Stimulated activated memory B cell treated with anti-CD40 and anti-IgM and Interleukin-4, amounts not matched to agents 10 μg/mL and 1 μg/mL and 100 μg/mL, for 72 hours (primary cell): ENCODE measurements at regions not wholly inside any gene's neighbourhood (a gene's known extent, or its start where the extent isn't known, plus 50 kb on each side); places are given as distances from the start of the nearest gene placed in this dataset.
"Not testable (repeated sequence)": the region's sequence is repeated elsewhere in the genome, so short reads cannot be mapped to it uniquely, and the experiment has no call there.

Source experiments
- ATAC-seq: fragments of 150-1000 bp; cut with Tn5 transposase; 2 replicates; pipeline ENCODE4 v1.10.0; 2021
- H3K27ac Mint-ChIP-seq: one replicate; pipeline ENCODE4 v1.8.0; 2022; ENCODE audit warnings: mild to moderate bottlenecking, mixed read lengths
- H3K27me3 Mint-ChIP-seq: one replicate; pipeline ENCODE4 v1.8.0; 2022; ENCODE audit warnings: mixed read lengths
- H3K36me3 Mint-ChIP-seq: one replicate; pipeline ENCODE4 v1.8.0; 2022; ENCODE audit warnings: mixed read lengths
- H3K4me1 Mint-ChIP-seq: one replicate; pipeline ENCODE4 v1.8.0; 2022; ENCODE audit warnings: mixed read lengths
- H3K4me3 Mint-ChIP-seq: one replicate; pipeline ENCODE4 v1.8.0; 2022; ENCODE audit warnings: mild to moderate bottlenecking, moderate library complexity, mixed read lengths
- H3K9me3 Mint-ChIP-seq: one replicate; pipeline ENCODE4 v1.8.0; 2022; ENCODE audit warnings: mixed read lengths

DNA sequence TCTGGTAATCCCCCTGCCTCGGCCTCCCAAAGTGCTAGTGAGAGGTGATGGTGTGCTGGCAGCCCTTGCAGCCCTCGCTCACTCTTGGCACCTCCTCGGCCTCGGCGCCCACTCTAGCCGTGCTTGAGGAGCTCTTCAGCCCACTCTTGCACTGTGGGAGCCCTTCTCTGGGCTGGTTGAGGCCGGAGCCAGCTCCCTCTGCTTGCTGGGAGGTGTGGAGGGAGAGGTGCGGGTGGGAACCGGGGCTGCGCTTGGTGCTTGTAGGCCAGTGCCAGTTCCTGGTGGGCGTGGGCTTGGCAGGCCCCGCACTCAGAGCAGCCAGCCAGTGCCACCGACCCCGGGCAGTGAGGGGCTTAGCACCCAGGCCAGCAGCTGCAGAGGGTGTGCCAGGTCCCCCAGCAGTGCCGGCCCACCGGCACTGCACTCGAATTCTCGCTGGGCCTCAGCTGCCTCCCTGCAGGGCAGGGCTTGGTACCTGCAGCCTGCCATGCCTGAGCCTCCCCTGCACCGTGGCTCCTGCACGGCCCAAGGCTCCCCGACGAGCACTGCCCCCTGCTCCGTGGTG, 189.0 kb upstream of the ASCC3 start:
- no peak overlapping the region for H3K4me3 Mint-ChIP-seq
- no peak overlapping the region for H3K27ac Mint-ChIP-seq
- peaks cover 10% of the 10 kb centered on the region for H3K9me3 Mint-ChIP-seq
- ATAC-seq, result no peak
- H3K36me3 Mint-ChIP-seq, result no peaks in the 10 kb centered on the region
- peaks cover 1% of the 10 kb centered on the region for H3K27me3 Mint-ChIP-seq
- H3K4me1 Mint-ChIP-seq, result no peaks in the 10 kb centered on the region

DNA sequence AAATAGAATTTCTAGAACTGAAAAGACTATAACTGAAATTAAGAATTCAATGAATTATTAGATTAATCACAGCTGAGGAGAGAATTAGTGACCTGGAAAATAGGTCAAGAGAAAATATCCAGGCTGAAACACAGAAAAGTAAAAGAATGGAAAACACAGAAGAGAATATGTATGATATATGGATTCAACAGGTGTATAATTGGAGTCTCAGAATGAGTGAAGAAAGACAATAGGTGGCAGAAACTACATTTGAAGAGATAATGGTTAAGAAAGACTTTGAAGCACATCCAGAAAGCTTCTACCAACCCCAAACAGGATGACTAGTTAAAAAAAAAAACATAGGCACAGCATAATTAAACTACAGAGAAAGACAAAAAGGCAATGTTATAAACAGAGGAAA, 196.2 kb upstream of the ASCC3 start:
- Mint-ChIP-seq H3K27me3 (no peaks in the 10 kb centered on the region), H3K36me3 (no peaks in the 10 kb centered on the region), H3K4me1 (no peaks in the 10 kb centered on the region), H3K27ac (no peak overlapping the region), H3K4me3 (no peak overlapping the region), H3K9me3 (peaks cover 8% of the 10 kb centered on the region)
- no peak for ATAC-seq

DNA sequence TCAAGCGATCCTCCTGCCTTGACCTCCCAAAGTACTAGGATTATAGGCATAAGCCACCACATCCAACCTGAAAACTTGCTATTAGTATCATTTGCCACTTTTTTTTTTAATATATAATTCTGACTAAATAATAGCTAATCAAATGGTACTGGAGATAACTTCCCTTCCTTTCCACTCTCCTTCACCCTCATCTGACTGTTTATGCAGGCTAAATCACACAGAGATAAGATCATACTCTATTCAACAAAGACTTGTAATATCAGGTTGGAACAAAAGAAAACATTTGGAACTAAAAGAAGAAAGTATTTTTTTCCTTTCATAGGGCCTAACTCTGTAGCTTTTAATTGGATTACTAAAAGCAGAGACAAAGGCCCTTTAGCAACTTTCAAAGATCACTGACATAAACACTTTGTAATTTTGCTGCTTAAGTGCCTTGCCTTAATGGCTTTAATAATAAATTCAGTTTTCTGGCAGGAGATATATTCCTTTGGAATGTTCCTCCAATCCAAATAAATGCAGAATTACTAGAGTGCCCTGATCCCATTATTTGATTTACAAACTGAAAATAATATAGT, 198.7 kb upstream of the ASCC3 start:
- Mint-ChIP-seq H3K4me3 (no peak overlapping the region), H3K9me3 (peaks cover 8% of the 10 kb centered on the region), H3K4me1 (no peaks in the 10 kb centered on the region), H3K36me3 (no peaks in the 10 kb centered on the region), H3K27ac (no peak overlapping the region), H3K27me3 (no peaks in the 10 kb centered on the region)
- no peak for ATAC-seq

DNA sequence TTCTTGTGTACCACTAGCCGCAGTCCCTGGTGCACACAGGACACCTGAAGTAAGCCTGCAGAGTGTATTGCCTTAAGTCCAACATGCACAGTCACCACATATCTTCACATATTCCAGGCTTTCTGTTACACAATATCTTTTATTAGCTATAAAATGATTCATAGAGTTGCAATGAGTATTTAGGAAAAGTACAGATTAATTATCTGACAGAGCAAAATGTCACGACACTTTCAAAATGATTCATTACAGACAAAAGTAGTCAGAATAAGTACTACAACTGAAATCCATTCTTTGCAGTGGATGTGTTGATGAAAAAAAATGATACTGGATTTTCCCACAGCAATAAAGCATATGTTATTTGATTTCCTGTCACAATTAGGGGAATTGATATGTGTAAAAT, 199.5 kb upstream of the ASCC3 start:
- H3K27ac Mint-ChIP-seq, result no peak overlapping the region
- no peaks in the 10 kb centered on the region for H3K36me3 Mint-ChIP-seq
- peaks cover 8% of the 10 kb centered on the region for H3K9me3 Mint-ChIP-seq
- H3K4me1 Mint-ChIP-seq, result no peaks in the 10 kb centered on the region
- ATAC-seq, result no peak
- no peaks in the 10 kb centered on the region for H3K27me3 Mint-ChIP-seq
- no peak overlapping the region for H3K4me3 Mint-ChIP-seq

DNA sequence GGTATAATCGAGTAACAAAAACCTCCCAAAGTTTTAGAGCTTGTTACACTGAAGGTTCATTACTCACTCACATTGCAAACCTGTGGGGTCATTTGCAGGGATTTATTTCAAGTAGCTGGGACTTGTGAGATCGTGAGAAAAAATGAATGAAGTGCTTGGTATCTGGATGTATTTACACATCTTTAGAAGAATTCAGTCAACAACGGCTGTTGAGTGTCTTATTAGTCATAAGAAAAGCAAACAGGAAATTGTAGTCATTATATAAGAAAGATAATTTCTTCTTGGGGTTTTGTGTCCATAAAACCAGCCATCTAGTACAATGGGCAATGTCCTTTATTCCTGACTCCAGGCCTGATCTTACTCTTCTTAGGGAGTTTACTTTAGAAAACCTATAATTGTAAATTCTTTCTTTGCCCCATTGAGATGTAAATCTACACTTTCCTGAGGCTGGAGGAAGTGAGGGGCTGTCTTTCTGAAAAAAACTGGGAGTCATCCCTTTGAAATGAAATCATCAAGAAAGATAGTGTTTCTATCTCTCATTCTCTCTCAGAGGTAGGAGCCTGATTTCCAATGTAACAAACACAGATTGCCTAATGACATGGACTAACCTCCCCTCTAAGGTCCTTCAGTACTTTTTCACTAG, 202.5 kb upstream of the ASCC3 start:
- H3K4me3 Mint-ChIP-seq, result no peak overlapping the region
- H3K36me3 Mint-ChIP-seq, result no peaks in the 10 kb centered on the region

DNA sequence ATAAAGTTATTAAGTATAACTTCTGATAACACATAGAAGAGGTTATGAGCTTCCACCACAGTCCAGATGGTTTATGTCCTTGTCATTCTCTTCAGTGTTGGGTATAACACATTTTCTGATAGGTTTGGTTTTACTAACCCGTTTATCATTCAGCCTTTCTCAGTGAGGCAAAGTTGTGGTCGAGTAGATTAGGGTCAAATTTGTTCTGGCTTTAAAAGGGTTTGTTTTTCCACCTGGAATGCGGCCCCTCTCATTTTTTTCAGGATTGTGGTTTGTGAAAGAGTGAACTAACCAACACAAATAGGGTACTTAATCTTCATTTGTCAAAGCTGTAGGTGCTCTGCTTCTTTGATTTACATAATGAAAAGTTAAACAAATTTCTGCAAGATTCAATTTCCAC, 204.2 kb upstream of the ASCC3 start:
- peaks cover 4% of the 10 kb centered on the region for H3K9me3 Mint-ChIP-seq
- no peak overlapping the region for H3K27ac Mint-ChIP-seq
- H3K4me3 Mint-ChIP-seq, result no peak overlapping the region
- no peaks in the 10 kb centered on the region for H3K4me1 Mint-ChIP-seq
- no peaks in the 10 kb centered on the region for H3K36me3 Mint-ChIP-seq
- peaks cover 6% of the 10 kb centered on the region for H3K27me3 Mint-ChIP-seq
- ATAC-seq, result no peak

More for the DNA sequence above, 202.5 kb upstream of the ASCC3 start:
- ATAC-seq, result no peak
- H3K27ac Mint-ChIP-seq, result no peak overlapping the region
- H3K4me1 Mint-ChIP-seq, result no peaks in the 10 kb centered on the region
- peaks cover 6% of the 10 kb centered on the region for H3K27me3 Mint-ChIP-seq
- no peaks in the 10 kb centered on the region for H3K9me3 Mint-ChIP-seq

DNA sequence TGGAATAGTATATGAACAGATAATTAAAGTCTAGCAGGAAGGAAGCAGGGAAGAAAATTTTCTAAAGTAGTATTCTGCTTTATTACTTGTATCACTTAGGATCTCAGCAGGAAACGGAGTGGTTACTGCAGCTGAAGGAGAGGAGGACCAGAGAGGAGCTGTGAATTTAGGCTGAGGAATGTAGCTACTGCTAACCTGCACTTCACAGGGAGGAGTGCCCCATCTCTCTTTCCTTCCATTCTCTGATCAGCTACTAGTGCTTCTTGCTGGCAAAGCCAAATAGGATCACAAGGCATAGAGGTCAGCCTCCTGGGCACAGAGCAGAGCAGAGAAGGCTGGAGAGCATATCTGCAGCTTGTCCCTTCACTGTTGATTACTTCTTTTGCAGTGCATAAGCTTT, 205.3 kb upstream of the ASCC3 start:
- Mint-ChIP-seq H3K27me3 (peaks cover 6% of the 10 kb centered on the region), H3K4me3 (no peak overlapping the region), H3K27ac (no peak overlapping the region), H3K4me1 (no peaks in the 10 kb centered on the region), H3K36me3 (no peaks in the 10 kb centered on the region), H3K9me3 (peaks cover 9% of the 10 kb centered on the region)
- no peak for ATAC-seq

DNA sequence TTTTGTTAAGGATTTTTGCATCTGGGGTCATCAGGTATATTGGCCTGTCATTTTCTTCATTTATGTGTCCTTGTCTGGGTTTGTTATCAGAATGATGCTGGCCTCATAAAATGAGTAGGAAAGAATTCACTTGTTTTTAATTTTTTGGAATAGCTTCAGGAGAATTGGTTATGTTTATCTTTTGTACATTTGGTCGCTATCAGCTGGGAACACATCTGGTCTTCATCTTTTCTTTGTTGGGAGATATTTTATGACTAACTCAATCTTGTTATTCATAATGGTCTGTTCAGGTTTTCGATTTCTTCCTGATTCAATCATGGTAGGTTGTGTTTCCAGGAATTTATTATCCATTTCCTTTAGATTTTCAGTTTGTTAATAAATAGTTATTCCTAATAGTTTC, 207.5 kb upstream of the ASCC3 start:
- ATAC-seq, result no peak
- Mint-ChIP-seq H3K27me3 (peaks cover 6% of the 10 kb centered on the region), H3K9me3 (peaks cover 21% of the 10 kb centered on the region), H3K4me1 (no peaks in the 10 kb centered on the region), H3K27ac (no peak overlapping the region), H3K4me3 (no peak overlapping the region), H3K36me3 (no peaks in the 10 kb centered on the region)

DNA sequence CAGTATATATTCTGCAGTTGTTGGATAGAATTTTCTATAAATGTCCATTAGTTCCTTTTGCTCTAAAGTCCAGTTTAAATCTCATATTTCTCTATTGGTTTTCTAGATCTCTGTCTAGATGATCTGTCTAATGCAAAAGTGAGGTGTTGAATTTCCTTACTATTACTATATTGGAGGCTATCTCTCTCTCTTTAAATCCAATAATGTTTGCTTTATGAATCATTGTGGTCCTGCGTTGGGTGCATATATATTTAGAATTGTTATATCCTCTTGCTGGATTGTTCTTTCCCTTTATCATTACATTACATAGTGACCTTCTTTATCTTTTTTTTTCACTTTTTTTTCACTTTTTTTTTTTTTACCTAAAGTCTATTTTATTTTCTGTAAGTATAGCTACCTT, 208.5 kb upstream of the ASCC3 start:
- no peak overlapping the region for H3K27ac Mint-ChIP-seq
- ATAC-seq, result no peak
- H3K9me3 Mint-ChIP-seq, result peaks cover 21% of the 10 kb centered on the region
- no peaks in the 10 kb centered on the region for H3K4me1 Mint-ChIP-seq
- H3K4me3 Mint-ChIP-seq, result no peak overlapping the region
- H3K36me3 Mint-ChIP-seq, result no peaks in the 10 kb centered on the region
- H3K27me3 Mint-ChIP-seq, result peaks cover 6% of the 10 kb centered on the region

DNA sequence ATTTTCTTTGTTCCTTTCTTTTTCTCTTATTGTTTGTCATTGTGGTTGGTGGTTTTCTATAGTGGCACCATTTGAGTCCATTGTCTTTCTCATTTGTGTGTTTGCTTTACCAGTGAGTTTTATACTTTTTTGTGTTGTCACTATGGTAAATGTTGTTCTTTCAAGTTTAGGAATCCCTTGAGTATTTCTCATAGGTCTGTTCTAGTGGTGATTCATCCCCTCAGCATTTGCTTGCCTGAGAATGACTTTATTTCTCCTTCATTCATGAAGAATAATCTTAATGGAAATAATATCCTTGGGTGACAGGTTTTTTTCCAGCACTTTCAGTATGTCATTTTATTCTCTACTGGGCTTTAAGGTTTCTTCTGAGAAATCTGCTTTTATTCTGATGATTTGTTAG, 209.2 kb upstream of the ASCC3 start:
- H3K27ac Mint-ChIP-seq, result no peak overlapping the region
- ATAC-seq, result no peak
- no peaks in the 10 kb centered on the region for H3K4me1 Mint-ChIP-seq
- H3K36me3 Mint-ChIP-seq, result no peaks in the 10 kb centered on the region
- H3K9me3 Mint-ChIP-seq, result peaks cover 21% of the 10 kb centered on the region
- no peak overlapping the region for H3K4me3 Mint-ChIP-seq
- peaks cover 6% of the 10 kb centered on the region for H3K27me3 Mint-ChIP-seq

DNA sequence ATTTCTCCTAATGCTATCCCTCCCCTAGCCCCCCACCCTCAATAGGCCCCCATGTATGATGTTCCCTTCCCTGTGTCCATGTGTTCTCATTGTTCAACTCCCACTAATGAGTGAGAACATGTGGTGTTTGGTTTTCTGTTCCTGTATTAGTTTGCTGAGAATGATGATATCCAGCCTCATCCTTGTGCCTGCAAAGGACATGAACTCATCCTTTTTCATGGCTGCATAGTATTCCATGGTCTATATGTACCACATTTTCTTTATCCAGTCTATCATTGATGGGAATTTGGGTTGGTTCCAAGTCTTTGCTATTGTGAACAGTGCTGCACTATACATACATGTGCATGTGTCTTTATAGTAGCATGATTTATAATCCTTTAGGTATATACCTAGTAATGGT, 217.5 kb upstream of the ASCC3 start:
- H3K9me3 Mint-ChIP-seq, result peaks cover 18% of the 10 kb centered on the region
- H3K36me3 Mint-ChIP-seq, H3K4me1 Mint-ChIP-seq, ATAC-seq, H3K4me3 Mint-ChIP-seq, H3K27me3 Mint-ChIP-seq, H3K27ac Mint-ChIP-seq: not testable (repeated sequence)

DNA sequence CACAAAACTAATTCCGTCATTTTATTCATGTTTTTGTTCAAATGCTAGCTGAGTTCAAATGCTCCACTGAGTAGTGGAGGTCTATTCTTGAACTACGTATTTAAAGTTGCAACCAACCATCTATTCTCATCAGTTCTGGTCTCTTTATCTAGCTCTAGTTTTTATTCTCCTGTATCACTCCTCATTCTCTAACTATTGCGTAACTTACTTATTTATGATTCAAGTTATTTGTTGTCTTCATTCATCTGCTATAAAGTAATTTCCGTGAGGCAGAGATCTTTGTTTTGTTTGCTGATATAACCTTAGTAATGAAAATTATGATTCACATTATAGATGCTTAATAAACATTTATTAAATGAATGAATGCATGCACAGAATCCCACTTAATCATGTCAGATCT, 221.6 kb upstream of the ASCC3 start:
- peaks cover 9% of the 10 kb centered on the region for H3K27me3 Mint-ChIP-seq
- H3K9me3 Mint-ChIP-seq, result peaks cover 18% of the 10 kb centered on the region
- peaks cover 7% of the 10 kb centered on the region for H3K36me3 Mint-ChIP-seq
- H3K4me3 Mint-ChIP-seq, result no peak overlapping the region
- no peak for ATAC-seq
- no peak overlapping the region for H3K27ac Mint-ChIP-seq
- H3K4me1 Mint-ChIP-seq, result no peaks in the 10 kb centered on the region

DNA sequence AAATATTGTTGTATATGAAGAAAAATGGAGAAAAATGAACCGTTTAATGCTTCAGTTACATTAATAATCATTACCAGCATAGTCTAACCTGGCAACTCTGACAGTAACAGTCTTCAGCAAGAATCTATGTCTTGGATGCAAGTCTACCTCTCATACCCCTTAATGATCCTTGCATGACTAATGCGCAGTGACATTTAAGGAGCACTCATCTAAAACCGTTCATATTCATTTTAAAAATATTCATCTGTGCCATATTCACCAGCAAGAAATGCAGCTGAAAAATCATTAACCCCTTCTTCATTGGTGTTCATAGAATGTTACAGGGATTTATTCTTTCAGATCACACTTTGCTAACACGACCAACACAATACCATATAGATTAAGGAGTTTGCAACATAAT, 227.2 kb upstream of the ASCC3 start:
- Mint-ChIP-seq H3K9me3 (no peaks in the 10 kb centered on the region), H3K27me3 (no peaks in the 10 kb centered on the region), H3K36me3 (no peaks in the 10 kb centered on the region), H3K4me1 (no peaks in the 10 kb centered on the region), H3K27ac (no peak overlapping the region), H3K4me3 (no peak overlapping the region)
- ATAC-seq, result no peak

DNA sequence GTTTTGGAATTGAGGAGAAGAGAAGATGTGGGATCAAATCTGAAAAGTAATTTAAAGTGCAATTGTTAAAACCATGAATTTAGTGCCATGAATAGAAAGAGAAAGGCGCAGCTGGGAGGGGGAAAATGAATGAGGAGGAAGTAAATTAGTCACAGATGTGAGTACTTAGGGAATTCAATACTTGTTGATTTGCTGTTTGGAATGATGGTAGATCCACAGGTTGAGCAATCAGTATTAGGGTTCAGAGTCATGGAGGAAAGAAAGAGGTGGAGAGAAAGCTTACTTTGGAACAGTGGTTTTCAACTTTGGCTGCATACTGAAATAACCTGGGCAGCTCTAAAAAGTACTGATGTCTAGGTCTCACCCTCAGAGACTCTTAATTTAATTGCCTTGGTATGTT, 229.7 kb upstream of the ASCC3 start:
- no peaks in the 10 kb centered on the region for H3K36me3 Mint-ChIP-seq
- H3K27me3 Mint-ChIP-seq, result no peaks in the 10 kb centered on the region
- no peak overlapping the region for H3K4me3 Mint-ChIP-seq
- no peak for ATAC-seq
- H3K9me3 Mint-ChIP-seq, result no peaks in the 10 kb centered on the region
- no peak overlapping the region for H3K27ac Mint-ChIP-seq
- H3K4me1 Mint-ChIP-seq, result no peaks in the 10 kb centered on the region

DNA sequence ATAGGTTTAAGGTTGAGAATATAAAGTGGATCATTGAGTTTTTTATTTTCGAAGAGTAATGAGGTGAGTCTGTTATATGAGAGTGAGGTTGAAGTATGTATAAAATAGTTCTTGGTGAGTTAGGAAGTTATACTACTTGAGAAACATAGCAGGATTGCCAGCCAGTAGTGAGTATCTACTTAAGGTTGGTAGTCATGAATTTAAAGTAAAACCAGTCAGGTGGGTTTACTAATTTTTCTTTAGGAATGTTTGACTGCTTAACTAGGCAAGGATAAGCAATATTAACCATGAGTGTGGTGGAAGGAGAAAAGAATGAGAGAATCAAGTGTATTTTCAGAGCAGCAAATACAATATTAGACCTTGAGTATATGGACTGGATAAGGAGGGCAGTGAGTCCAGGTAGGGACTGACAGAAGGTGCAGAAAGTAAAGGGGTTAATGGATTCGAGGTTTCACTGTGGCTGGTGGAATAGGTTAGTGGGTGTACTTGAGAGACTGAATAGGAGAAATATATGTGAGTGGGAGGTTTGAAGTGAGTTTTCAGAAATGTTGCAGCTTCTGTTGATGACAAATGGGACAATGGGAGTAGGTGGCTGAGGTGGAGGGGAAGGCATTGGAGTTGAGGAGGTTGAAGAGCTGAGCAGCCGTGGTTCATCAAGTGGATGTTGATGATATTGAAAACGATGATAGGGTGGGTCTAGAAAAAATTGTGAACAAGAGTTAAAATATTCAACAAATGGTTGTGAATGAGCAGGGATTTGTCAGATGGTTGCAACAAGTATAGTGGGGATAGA, 232.5 kb upstream of the ASCC3 start:
- ATAC-seq, result no peak
- Mint-ChIP-seq H3K9me3 (no peaks in the 10 kb centered on the region), H3K27me3 (no peaks in the 10 kb centered on the region), H3K27ac (no peak overlapping the region), H3K36me3 (no peaks in the 10 kb centered on the region), H3K4me1 (no peaks in the 10 kb centered on the region), H3K4me3 (no peak overlapping the region)

DNA sequence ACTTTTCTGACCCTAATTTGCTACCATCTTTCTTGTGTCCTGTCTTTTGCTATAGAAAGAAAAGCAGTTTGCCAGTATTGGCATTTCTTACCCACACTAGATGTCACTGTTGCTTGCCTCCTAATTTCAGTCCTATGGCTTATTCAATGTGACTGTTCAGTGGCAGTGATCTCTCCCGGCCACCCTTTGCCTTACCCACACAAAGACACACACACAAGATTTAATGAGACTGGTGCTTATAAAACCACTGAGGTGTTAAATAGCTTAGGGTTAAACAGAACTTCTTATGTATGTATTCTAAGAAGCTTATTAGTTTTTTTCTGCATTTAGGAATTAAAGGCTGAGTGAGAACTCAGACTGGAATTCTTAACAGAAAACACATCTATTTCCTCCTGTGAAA, 233.6 kb upstream of the ASCC3 start:
- Mint-ChIP-seq H3K27me3 (no peaks in the 10 kb centered on the region), H3K9me3 (no peaks in the 10 kb centered on the region), H3K4me3 (no peak overlapping the region), H3K36me3 (no peaks in the 10 kb centered on the region), H3K27ac (no peak overlapping the region), H3K4me1 (no peaks in the 10 kb centered on the region)
- no peak for ATAC-seq
